ENCODE measurements at regions not wholly inside any gene's neighbourhood (a gene's known extent, or its start where the extent isn't known, plus 50 kb on each side); places are given as distances from the start of the nearest gene placed in this dataset.

GRCh38 chr1:18041685-18042355 lies 65.8 kb upstream of the IGSF21 start:
- TF ChIP-seq RAD21 (IDR thresholded peaks at IDR 0.05 in 1 of 2, conservative IDR thresholded peaks at IDR 0.05 in 1 of 2; ENCODE audit: low read depth in 2 of 2, low read length in 2 of 2) (peak; percentile 49 to 59), SP1 (IDR thresholded peaks at IDR 0.05; ENCODE audit: low read depth, low read length) (no peak), SP2 (IDR thresholded peaks at IDR 0.05; ENCODE audit: low read length) (no peak), E2F6 (IDR thresholded peaks at IDR 0.05) (no peak), TEAD4 (IDR thresholded peaks at IDR 0.05; ENCODE audit: low read depth, low read length) (peak; percentile 34; the same call in 1 of the 2 replicates), CBX8 (IDR thresholded peaks at IDR 0.05; ENCODE audit: borderline replicate concordance, low read depth, low read length) (no peak), CTCF (IDR thresholded peaks at IDR 0.05; ENCODE audit: control extremely low read depth in 1 of 3, insufficient read depth in 1 of 3, low read depth in 1 of 3, low read length in 3 of 3) (peak; percentile 67 to 69 (median 68)), BCL11A (IDR thresholded peaks at IDR 0.05; ENCODE audit: low read depth in 2 of 2, low read length in 2 of 2) (no peak)
- no peak for FAIRE-seq

More at GRCh38 chr1:18041685-18042355, 65.8 kb upstream of the IGSF21 start:
- Histone ChIP-seq H3K4me3 (ENCODE audit: extremely low read depth in 1 of 4, insufficient read depth in 2 of 4, low read depth in 3 of 4, low read length in 4 of 4) (no peak overlapping the region), H3K27me3 (replicated peaks in 1 of 4; ENCODE audit: control insufficient read depth in 3 of 4, extremely low read depth in 1 of 4, insufficient read depth in 3 of 4, low read length in 3 of 4) (no peaks in the 10 kb centered on the region; a peak in 3 of 7 replicates), H2BK15ac (ENCODE audit: low read length) (no peak overlapping the region), H3K23me2 (ENCODE audit: low read depth, low read length) (no peaks in the 10 kb centered on the region; the same call in 1 of the 2 replicates), H3K4me1 (replicated peaks in 1 of 4; ENCODE audit: control insufficient read depth in 3 of 4, insufficient read depth in 4 of 4, low read length in 3 of 4) (no peaks in the 10 kb centered on the region), H2BK20ac (ENCODE audit: low read length) (no peak overlapping the region), H3K36me3 (ENCODE audit: control insufficient read depth in 2 of 4, insufficient read depth in 4 of 4, low read length in 3 of 4) (no peaks in the 10 kb centered on the region), H3K9me3 (ENCODE audit: insufficient read depth in 2 of 2, low read depth in 1 of 2, low read length in 1 of 2) (no peaks in the 10 kb centered on the region), H4K5ac (ENCODE audit: insufficient read length, low read depth, low read length) (no peak overlapping the region), H3K27ac (ENCODE audit: low read depth, low read length) (no peak overlapping the region), H4K91ac (replicated peaks; ENCODE audit: insufficient read length, low read length) (no peak overlapping the region), H2AK5ac (ENCODE audit: low read depth, low read length) (no peak overlapping the region), H3K79me2 (ENCODE audit: control insufficient read depth in 1 of 2, insufficient read depth in 2 of 2, low read length in 2 of 2) (no peaks in the 10 kb centered on the region), H3K4ac (replicated peaks; ENCODE audit: insufficient read length, low read depth, low read length) (no peak overlapping the region), H3K4me2 (ENCODE audit: insufficient read depth in 1 of 2, low read depth in 2 of 2, low read length in 2 of 2) (no peak overlapping the region), H2AFZ (ENCODE audit: low read length) (no peak overlapping the region), H4K20me1 (replicated peaks in 1 of 2; ENCODE audit: control insufficient read depth in 1 of 2, insufficient read depth in 2 of 2, low read length in 2 of 2) (no peaks in the 10 kb centered on the region), H3K18ac (ENCODE audit: extremely low read depth, low read length) (no peak overlapping the region), H3K14ac (ENCODE audit: insufficient read length) (no peak overlapping the region), H3K79me1 (ENCODE audit: low read depth, low read length) (no peaks in the 10 kb centered on the region), H4K8ac (ENCODE audit: extremely low read depth, insufficient read depth, low read length) (no peak overlapping the region), H2BK5ac (ENCODE audit: low read depth, low read length) (no peak overlapping the region), H3K23ac (ENCODE audit: insufficient read length) (no peak overlapping the region), H2BK12ac (ENCODE audit: low read depth, low read length) (no peak overlapping the region), H3K9ac (replicated peaks in 1 of 4; ENCODE audit: extremely low read depth in 1 of 4, low read depth in 3 of 4, low read length in 3 of 4) (no peak overlapping the region), H2BK120ac (replicated peaks; ENCODE audit: low read depth, low read length) (no peak overlapping the region), H3K56ac (replicated peaks; ENCODE audit: insufficient read length, low read depth, low read length) (no peak overlapping the region)
- CTCF ChIA-PET (ENCODE audit: partially characterized antibody) = interaction anchor here (0.7 to 2.4 kb wide), 25 partner anchors 8 to 515 kb away, joined by 3 to 10 read pairs (median 4); no protein-coding TSS in a partner anchor
- DNase-seq (ENCODE audit: low read depth in 1 of 2, low spot score in 2 of 2) = peak in 1 of 2 experiments; percentile 50
- POLR2A ChIA-PET (ENCODE audit: partially characterized antibody) = no interaction called here
- 73% methylated on average over 10 of the region's 11 CpGs; no CpG with 5 or more reads in 1 of the 2 experiments for WGBS, 2 experiments (ENCODE audit: extremely low coverage in 1 of 2, insufficient coverage in 1 of 2, insufficient read length in 1 of 2, insufficient replicate concordance in 2 of 2, low coverage in 1 of 2, low lambda C conversion rate in 2 of 2, missing lambda C conversion rate in 1 of 2)
